HG03060 (cell line): ENCODE measurements at regions not wholly inside any gene's neighbourhood (a gene's known extent, or its start where the extent isn't known, plus 50 kb on each side); places are given as distances from the start of the nearest gene placed in this dataset.

Experiments used
- ATAC-seq: cut with Tn5 transposase; IDR thresholded peaks from one replicate; pipeline ENCODE4 v1.9.1; 2021; ENCODE audit warnings: low read depth, moderate number of reproducible peaks; ENCODE audit not compliant: unreplicated experiment

GRCh38 chr2:174669336-174669735 lies 71.7 kb upstream of the WIPF1 start:
- no peak for ATAC-seq

- ATAC-seq: no peak
Measured at GRCh38 chr2:174668075-174668474, 70.5 kb upstream of the WIPF1 start.

- no peak for ATAC-seq
Measured at GRCh38 chr2:174667250-174667860, 69.8 kb upstream of the WIPF1 start.

- no peak for ATAC-seq
Measured at GRCh38 chr2:174666845-174667244, 69.2 kb upstream of the WIPF1 start.

DNA sequence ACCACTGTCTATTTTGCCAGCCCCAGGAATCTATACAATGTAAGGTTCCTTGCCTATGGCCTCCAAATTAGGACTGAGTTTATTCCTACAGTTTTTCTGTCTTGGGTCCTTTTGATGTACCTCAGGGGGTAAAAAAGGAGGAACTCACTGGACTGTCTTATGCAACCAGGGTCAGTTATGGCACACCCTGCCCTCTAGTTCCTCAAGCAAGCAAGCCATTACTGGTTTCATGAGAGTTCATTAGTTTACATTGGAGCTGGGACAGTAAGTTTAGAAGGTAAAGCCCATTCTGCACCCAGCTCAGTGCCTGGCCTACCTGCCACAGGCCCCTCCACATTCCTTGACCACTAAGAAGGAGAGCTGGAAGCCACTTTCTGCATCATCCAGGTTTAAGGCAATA lies 68.7 kb upstream of the WIPF1 start:
- no peak for ATAC-seq

GRCh38 chr2:174664084-174664759 lies 66.6 kb upstream of the WIPF1 start:
- no peak for ATAC-seq

GRCh38 chr2:174663550-174663949 lies 65.9 kb upstream of the WIPF1 start:
- ATAC-seq: no peak

GRCh38 chr2:174662859-174663258 lies 65.3 kb upstream of the WIPF1 start:
- no peak for ATAC-seq

DNA sequence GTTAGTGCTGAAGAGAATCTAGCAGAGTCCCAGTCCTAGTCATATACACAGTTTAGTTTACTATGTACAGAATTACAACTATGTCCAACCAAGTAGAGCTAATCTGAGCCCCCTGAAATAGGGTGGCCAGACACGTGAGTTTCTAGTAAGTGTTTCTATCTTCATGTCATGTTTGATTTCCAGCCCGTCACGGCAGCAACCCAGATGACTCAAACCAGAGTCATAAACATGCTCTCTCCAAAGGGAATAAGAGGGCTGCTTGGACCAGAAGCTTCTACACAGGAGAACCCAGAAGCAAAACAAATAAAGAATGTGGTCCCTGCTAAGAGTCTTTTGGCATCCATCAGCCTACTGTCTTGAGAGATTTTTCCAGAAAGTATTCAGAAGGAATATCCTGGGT lies 64.9 kb upstream of the WIPF1 start:
- ATAC-seq: no peak

GRCh38 chr2:174660984-174661675 lies 63.5 kb upstream of the WIPF1 start:
- no peak for ATAC-seq

GRCh38 chr2:174659069-174659900 lies 61.7 kb upstream of the WIPF1 start:
- ATAC-seq: no peak

DNA sequence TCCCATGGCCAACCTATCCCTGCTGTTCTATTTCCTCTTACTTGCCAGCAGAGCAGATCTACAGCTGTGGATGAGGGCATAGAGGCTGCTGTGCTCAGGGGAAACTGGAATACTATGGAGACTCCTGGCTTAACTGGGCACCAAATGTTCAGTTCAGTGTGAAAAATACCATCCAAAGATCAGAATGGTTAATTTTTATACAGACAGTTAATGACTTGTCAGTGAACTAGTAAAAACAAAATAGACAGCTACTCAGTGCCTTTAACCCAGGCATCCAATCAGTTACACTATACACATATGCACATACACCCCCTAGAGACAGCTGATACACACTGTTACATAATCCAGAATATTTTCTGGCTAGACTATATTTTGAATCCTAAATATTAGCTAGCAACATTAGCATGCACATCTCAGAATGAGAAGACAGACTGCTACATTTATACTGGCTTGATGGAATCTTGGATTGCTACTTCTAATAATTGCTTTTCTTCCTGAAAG lies 59.1 kb upstream of the WIPF1 start:
- ATAC-seq: no peak

DNA sequence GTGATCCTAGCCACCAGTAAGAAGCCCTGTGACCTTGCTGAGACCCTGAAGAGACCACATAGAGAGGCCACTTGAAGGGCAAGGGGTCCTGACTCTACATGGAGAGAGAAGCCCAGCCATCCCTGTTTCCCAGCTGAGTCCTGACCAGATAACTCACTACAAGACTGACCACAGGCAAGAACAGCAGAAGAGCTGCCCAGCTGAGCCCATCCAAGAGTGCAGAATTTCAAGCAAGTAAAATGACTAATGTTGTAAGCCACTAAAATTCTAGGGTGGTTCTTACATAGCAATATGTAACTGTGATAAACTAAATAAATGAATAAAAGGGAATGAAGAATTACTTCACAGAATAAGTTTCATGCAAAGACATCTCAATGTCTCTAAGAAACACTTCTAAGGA lies 58.4 kb upstream of the WIPF1 start:
- ATAC-seq: no peak

GRCh38 chr2:174654419-174654941 lies 56.9 kb upstream of the WIPF1 start:
- ATAC-seq: no peak

GRCh38 chr2:174648896-174649295 lies 51.3 kb upstream of the WIPF1 start:
- ATAC-seq: no peak
